Osteocyte (in vitro differentiated cells): ENCODE measurements at regions not wholly inside any gene's neighbourhood (a gene's known extent, or its start where the extent isn't known, plus 50 kb on each side); places are given as distances from the start of the nearest gene placed in this dataset.

ENCODE experiments used
- DNase-seq: peaks from one replicate; pipeline ENCODE4 v3.0.0; 2021; ENCODE audit warnings: mixed read lengths; ENCODE audit not compliant: unreplicated experiment; ENCODE audit errors: extremely low spot score
- H3K27ac Mint-ChIP-seq: one replicate; pipeline ENCODE4 v1.8.0; 2021; ENCODE audit warnings: mild to moderate bottlenecking, mixed read lengths; ENCODE audit not compliant: unreplicated experiment
- H3K27me3 Mint-ChIP-seq: one replicate; pipeline ENCODE4 v1.8.0; 2021; ENCODE audit warnings: mixed read lengths; ENCODE audit not compliant: unreplicated experiment
- H3K36me3 Mint-ChIP-seq: one replicate; pipeline ENCODE4 v1.8.0; 2021; ENCODE audit warnings: mixed read lengths; ENCODE audit not compliant: unreplicated experiment
- H3K4me1 Mint-ChIP-seq: one replicate; pipeline ENCODE4 v1.8.0; 2021; ENCODE audit warnings: mixed read lengths; ENCODE audit not compliant: unreplicated experiment
- H3K4me3 Mint-ChIP-seq: one replicate; pipeline ENCODE4 v1.8.0; 2021; ENCODE audit warnings: mild to moderate bottlenecking, moderate library complexity, mixed read lengths; ENCODE audit not compliant: unreplicated experiment
- H3K9me3 Mint-ChIP-seq: one replicate; pipeline ENCODE4 v1.8.0; 2021; ENCODE audit warnings: mixed read lengths; ENCODE audit not compliant: unreplicated experiment
- CTCF ChIP-seq: fragments of 200-600 bp; sonication (generic); IDR thresholded peaks from 2 replicates; pipeline ENCODE4 v1.5.0; 2021; ENCODE audit warnings: antibody characterized with exemption, mild to moderate bottlenecking, moderate library complexity

- no peak for DNase-seq
- TF ChIP-seq CTCF = no peak
Observed at GRCh38 chr1:55568732-55569131, 353.6 kb upstream of the USP24 start.

GRCh38 chr1:55560266-55560665 is 345.1 kb upstream of the USP24 start:
- peak overlapping the region; percentile 67 for H3K27ac Mint-ChIP-seq
- no peaks in the 10 kb centered on the region for H3K36me3 Mint-ChIP-seq
- no peak for TF ChIP-seq CTCF
- H3K27me3 Mint-ChIP-seq = no peaks in the 10 kb centered on the region
- peaks cover 26% of the 10 kb centered on the region for H3K4me1 Mint-ChIP-seq
- H3K4me3 Mint-ChIP-seq = no peak overlapping the region
- no peak for DNase-seq
- no peaks in the 10 kb centered on the region for H3K9me3 Mint-ChIP-seq

More at GRCh38 chr1:55568732-55569131, 353.6 kb upstream of the USP24 start:
- H3K9me3 Mint-ChIP-seq = peaks cover 14% of the 10 kb centered on the region
- H3K27ac Mint-ChIP-seq = no peak overlapping the region
- peaks cover 29% of the 10 kb centered on the region for H3K4me1 Mint-ChIP-seq
- H3K36me3 Mint-ChIP-seq = peaks cover 5% of the 10 kb centered on the region
- no peaks in the 10 kb centered on the region for H3K27me3 Mint-ChIP-seq
- H3K4me3 Mint-ChIP-seq = no peak overlapping the region

- no peaks in the 10 kb centered on the region for H3K36me3 Mint-ChIP-seq
- DNase-seq = no peak
Observed at GRCh38 chr1:55559842-55560241, 344.7 kb upstream of the USP24 start.

GRCh38 chr1:55559161-55559611 is 344.0 kb upstream of the USP24 start:
- H3K27me3 Mint-ChIP-seq = no peaks in the 10 kb centered on the region
- H3K4me1 Mint-ChIP-seq = peaks cover 26% of the 10 kb centered on the region
- H3K27ac Mint-ChIP-seq = peak overlapping the region; percentile 67
- H3K4me3 Mint-ChIP-seq = no peak overlapping the region
- no peaks in the 10 kb centered on the region for H3K9me3 Mint-ChIP-seq
- no peak for DNase-seq
- TF ChIP-seq CTCF = no peak
- no peaks in the 10 kb centered on the region for H3K36me3 Mint-ChIP-seq

More at GRCh38 chr1:55559842-55560241, 344.7 kb upstream of the USP24 start:
- no peak for TF ChIP-seq CTCF
- Mint-ChIP-seq H3K4me1 (peaks cover 26% of the 10 kb centered on the region), H3K27me3 (no peaks in the 10 kb centered on the region), H3K27ac (peak overlapping the region; percentile 67), H3K9me3 (no peaks in the 10 kb centered on the region), H3K4me3 (no peak overlapping the region)

- no peak overlapping the region for H3K27ac Mint-ChIP-seq
- DNase-seq = no peak
- TF ChIP-seq CTCF = no peak
- H3K4me1 Mint-ChIP-seq = peaks cover 26% of the 10 kb centered on the region
- no peak overlapping the region for H3K4me3 Mint-ChIP-seq
- H3K9me3 Mint-ChIP-seq = no peaks in the 10 kb centered on the region
- no peaks in the 10 kb centered on the region for H3K27me3 Mint-ChIP-seq
- H3K36me3 Mint-ChIP-seq = no peaks in the 10 kb centered on the region
Observed at GRCh38 chr1:55558515-55558914, 343.4 kb upstream of the USP24 start.
